K562 (cell line): ENCODE measurements at regions not wholly inside any gene's neighbourhood (a gene's known extent, or its start where the extent isn't known, plus 50 kb on each side); places are given as distances from the start of the nearest gene placed in this dataset.

Experiments
- BHLHE40 ChIP-seq: IDR thresholded peaks from 2 replicates; pipeline ENCODE4 v1.6.1; 2011; ENCODE audit warnings: low read length, improper control_type of control experiment
- FOXM1 ChIP-seq, 2 experiments: fragments of 450-650 bp in 1 of 2; sonication (generic) in 1 of 2; formaldehyde crosslinking in 1 of 2; IDR thresholded peaks; 2 replicates each; pipeline versions ENCODE4 v1.6.1 to v1.9.0; 2017 to 2022; ENCODE audit warnings: low read depth in 2 of 2, mild to moderate bottlenecking in 2 of 2, missing genetic modification reagents in 1 of 2, moderate library complexity in 1 of 2

DNA sequence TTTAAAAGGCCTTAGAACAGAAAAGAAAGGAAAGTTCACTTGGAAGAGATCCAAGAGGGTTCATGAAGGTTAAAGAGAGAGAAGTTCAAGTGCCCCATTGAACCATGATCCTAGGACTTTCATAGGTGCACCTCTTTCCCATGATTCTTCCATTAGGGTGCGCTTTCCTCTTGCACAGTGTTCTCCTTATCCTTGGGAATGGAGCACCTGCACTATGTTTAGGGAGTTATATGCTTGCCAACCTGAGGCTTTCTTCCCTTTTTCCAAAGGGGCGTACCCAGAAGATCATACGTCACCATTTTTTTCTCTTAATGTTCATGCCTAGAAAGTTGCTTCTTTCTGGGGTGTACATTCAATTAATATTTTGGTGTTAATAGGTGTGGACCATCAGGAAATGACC, 908.0 kb upstream of the SORCS1 start:
- TF ChIP-seq BHLHE40 (no peak), FOXM1 (IDR thresholded peaks at IDR 0.05; ENCODE audit: low read depth) (no peak), FOXM1 (CRISPR knock-in tag; IDR thresholded peaks at IDR 0.05; ENCODE audit: low read depth) (no peak)
